ENCODE measurements at regions not wholly inside any gene's neighbourhood (a gene's known extent, or its start where the extent isn't known, plus 50 kb on each side); places are given as distances from the start of the nearest gene placed in this dataset.

GRCh38 chr2:134072341-134072740 lies 181.5 kb upstream of the MGAT5 start:
- peaks cover 4% of the 10 kb centered on the region for H3K4me1 ChIP-seq (ENCODE audit: control insufficient read depth, insufficient read depth, low read length)
- H3K36me3 ChIP-seq (ENCODE audit: control insufficient read depth in 2 of 2, insufficient read depth in 2 of 2, low read length in 2 of 2) = no peaks in the 10 kb centered on the region
- H3K9ac ChIP-seq (ENCODE audit: low read length in 2 of 2) = no peak overlapping the region
- H3K27ac ChIP-seq (ENCODE audit: low read length) = no peak overlapping the region
- no peak overlapping the region for H3K4me3 ChIP-seq (ENCODE audit: low read length in 2 of 2)
- H3K9me3 ChIP-seq (ENCODE audit: control insufficient read depth in 2 of 2, low read length in 2 of 2) = no peaks in the 10 kb centered on the region
- no peaks in the 10 kb centered on the region for H3K27me3 ChIP-seq (ENCODE audit: control insufficient read depth in 1 of 2, insufficient read depth in 2 of 2, low read length in 2 of 2)

GRCh38 chr2:134073023-134073422 lies 180.8 kb upstream of the MGAT5 start:
- Histone ChIP-seq H3K9ac (ENCODE audit: low read length in 2 of 2) (no peak overlapping the region), H3K27me3 (ENCODE audit: control insufficient read depth in 1 of 2, insufficient read depth in 2 of 2, low read length in 2 of 2) (no peaks in the 10 kb centered on the region), H3K4me3 (ENCODE audit: low read length in 2 of 2) (no peak overlapping the region), H3K27ac (ENCODE audit: low read length) (no peak overlapping the region), H3K4me1 (ENCODE audit: control insufficient read depth, insufficient read depth, low read length) (peaks cover 6% of the 10 kb centered on the region), H3K9me3 (ENCODE audit: control insufficient read depth in 2 of 2, low read length in 2 of 2) (no peaks in the 10 kb centered on the region), H3K36me3 (ENCODE audit: control insufficient read depth in 2 of 2, insufficient read depth in 2 of 2, low read length in 2 of 2) (no peaks in the 10 kb centered on the region)

GRCh38 chr2:134074619-134075018 lies 179.3 kb upstream of the MGAT5 start:
- H3K27ac ChIP-seq (ENCODE audit: low read length) = no peak overlapping the region

DNA sequence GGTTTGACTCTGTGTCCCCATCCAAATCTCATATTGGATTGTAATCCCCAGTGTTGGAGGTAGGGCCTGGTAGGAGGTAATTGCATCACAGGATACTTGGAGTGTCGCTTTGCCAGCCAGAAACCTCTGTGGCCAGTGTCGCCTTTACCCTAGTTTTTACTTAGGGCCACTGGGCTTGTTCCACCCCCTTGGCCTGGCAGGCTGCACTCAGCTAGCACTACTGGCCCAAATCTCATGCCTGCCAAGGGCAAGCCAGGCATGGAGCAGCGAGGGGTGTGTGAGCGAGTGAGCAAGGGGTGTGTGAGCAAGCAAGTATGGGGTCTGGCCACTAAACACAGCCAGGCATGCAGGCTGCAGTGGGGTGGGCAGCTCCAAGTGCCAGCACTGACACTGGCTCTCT lies 178.7 kb upstream of the MGAT5 start:
- no peaks in the 10 kb centered on the region for H3K9me3 ChIP-seq (ENCODE audit: control insufficient read depth in 2 of 2, low read length in 2 of 2)
- no peak overlapping the region for H3K4me3 ChIP-seq (ENCODE audit: low read length in 2 of 2)
- no peak overlapping the region for H3K9ac ChIP-seq (ENCODE audit: low read length in 2 of 2)
- no peaks in the 10 kb centered on the region for H3K36me3 ChIP-seq (ENCODE audit: control insufficient read depth in 2 of 2, insufficient read depth in 2 of 2, low read length in 2 of 2)
- peaks cover 8% of the 10 kb centered on the region for H3K4me1 ChIP-seq (ENCODE audit: control insufficient read depth, insufficient read depth, low read length)
- H3K27ac ChIP-seq (ENCODE audit: low read length) = no peak overlapping the region
- H3K27me3 ChIP-seq (ENCODE audit: control insufficient read depth in 1 of 2, insufficient read depth in 2 of 2, low read length in 2 of 2) = no peaks in the 10 kb centered on the region

More at GRCh38 chr2:134074619-134075018, 179.3 kb upstream of the MGAT5 start:
- Histone ChIP-seq H3K9ac (ENCODE audit: low read length in 2 of 2) (no peak overlapping the region), H3K9me3 (ENCODE audit: control insufficient read depth in 2 of 2, low read length in 2 of 2) (no peaks in the 10 kb centered on the region), H3K4me3 (ENCODE audit: low read length in 2 of 2) (no peak overlapping the region), H3K36me3 (ENCODE audit: control insufficient read depth in 2 of 2, insufficient read depth in 2 of 2, low read length in 2 of 2) (no peaks in the 10 kb centered on the region), H3K27me3 (ENCODE audit: control insufficient read depth in 1 of 2, insufficient read depth in 2 of 2, low read length in 2 of 2) (no peaks in the 10 kb centered on the region), H3K4me1 (ENCODE audit: control insufficient read depth, insufficient read depth, low read length) (peaks cover 6% of the 10 kb centered on the region)

DNA sequence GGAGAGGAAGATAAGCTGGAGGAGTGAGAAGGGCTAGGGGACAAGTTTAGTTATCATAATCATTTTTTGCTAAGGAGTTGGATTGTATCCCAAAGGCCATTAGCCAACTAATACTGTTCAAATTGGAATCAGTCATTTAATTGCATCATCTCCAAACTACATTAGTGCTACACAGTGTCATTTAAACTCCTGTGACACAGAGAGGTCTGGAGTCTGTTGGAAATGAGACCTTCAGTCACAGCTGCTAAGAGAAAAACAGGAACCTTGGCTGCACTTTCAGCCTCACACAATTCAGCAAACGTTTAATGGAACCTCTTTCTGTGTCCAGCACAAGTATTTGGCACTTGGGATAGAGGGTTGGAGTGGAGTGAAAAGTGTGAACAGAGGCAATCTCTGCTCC lies 175.5 kb upstream of the MGAT5 start:
- H3K9ac ChIP-seq (ENCODE audit: low read length in 2 of 2) = no peak overlapping the region
- H3K4me3 ChIP-seq (ENCODE audit: low read length in 2 of 2) = no peak overlapping the region
- peaks cover 5% of the 10 kb centered on the region for H3K4me1 ChIP-seq (ENCODE audit: control insufficient read depth, insufficient read depth, low read length)
- H3K27me3 ChIP-seq (ENCODE audit: control insufficient read depth in 1 of 2, insufficient read depth in 2 of 2, low read length in 2 of 2) = no peaks in the 10 kb centered on the region
- no peak overlapping the region for H3K27ac ChIP-seq (ENCODE audit: low read length)
- H3K36me3 ChIP-seq (ENCODE audit: control insufficient read depth in 2 of 2, insufficient read depth in 2 of 2, low read length in 2 of 2) = no peaks in the 10 kb centered on the region
- H3K9me3 ChIP-seq (ENCODE audit: control insufficient read depth in 2 of 2, low read length in 2 of 2) = no peaks in the 10 kb centered on the region

DNA sequence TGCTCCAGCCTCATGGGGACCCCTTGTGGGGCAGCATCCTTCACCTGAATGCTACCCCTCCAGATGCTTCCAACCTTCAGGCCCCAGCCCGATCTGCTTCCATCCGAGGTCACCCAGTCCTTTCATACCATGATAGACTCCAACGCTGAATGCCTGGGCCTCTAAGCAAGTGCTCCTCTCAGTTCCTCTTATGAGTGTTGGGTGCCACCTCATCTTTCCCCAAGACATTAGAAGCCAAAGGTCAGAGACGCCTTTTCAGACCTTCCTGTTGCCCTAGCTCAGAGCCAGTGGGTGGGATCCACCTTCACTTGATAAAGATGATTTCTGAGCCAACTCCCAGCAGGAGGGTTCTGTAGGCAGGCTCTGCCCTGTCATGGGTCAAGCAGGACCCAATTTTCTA lies 174.5 kb upstream of the MGAT5 start:
- Histone ChIP-seq H3K9ac (ENCODE audit: low read length in 2 of 2) (no peak overlapping the region), H3K9me3 (ENCODE audit: control insufficient read depth in 2 of 2, low read length in 2 of 2) (no peaks in the 10 kb centered on the region), H3K4me3 (ENCODE audit: low read length in 2 of 2) (no peak overlapping the region), H3K27me3 (ENCODE audit: control insufficient read depth in 1 of 2, insufficient read depth in 2 of 2, low read length in 2 of 2) (no peaks in the 10 kb centered on the region), H3K36me3 (ENCODE audit: control insufficient read depth in 2 of 2, insufficient read depth in 2 of 2, low read length in 2 of 2) (no peaks in the 10 kb centered on the region), H3K27ac (ENCODE audit: low read length) (no peak overlapping the region), H3K4me1 (ENCODE audit: control insufficient read depth, insufficient read depth, low read length) (peaks cover 7% of the 10 kb centered on the region)

DNA sequence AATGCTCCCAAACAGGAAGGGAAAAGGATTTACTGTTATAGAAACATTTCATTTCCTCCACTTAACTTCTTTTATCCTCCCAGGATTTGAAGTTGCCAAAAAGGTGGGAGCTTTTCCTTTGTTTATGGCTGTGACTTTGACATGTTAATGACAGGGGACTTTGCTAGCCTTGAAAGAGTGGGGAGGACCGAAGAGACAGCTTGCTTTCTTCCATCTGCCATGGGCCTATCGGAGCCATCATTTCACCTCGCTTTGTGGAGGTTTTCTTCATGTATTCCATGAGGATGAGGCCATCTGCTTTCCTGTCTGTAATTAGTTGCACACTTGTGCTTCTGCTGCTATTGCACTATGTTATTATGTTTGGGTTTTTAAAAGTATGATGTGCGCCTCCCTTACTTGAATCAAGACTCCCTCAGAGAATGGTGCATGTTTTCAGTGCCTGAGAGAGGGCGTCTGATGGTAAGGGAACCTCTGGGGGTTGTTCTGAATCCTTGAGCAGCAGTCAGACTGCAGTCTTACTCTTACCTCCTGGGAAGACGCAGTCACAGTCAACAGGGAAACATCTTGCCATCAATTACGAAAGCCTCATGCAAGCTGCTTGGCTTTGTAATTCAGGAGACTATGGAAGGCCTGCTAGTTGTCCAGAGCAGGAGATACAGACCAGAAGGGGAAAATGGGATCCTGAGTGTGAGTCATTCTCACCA lies 173.3 kb upstream of the MGAT5 start:
- no peak overlapping the region for H3K4me3 ChIP-seq (ENCODE audit: low read length in 2 of 2)

DNA sequence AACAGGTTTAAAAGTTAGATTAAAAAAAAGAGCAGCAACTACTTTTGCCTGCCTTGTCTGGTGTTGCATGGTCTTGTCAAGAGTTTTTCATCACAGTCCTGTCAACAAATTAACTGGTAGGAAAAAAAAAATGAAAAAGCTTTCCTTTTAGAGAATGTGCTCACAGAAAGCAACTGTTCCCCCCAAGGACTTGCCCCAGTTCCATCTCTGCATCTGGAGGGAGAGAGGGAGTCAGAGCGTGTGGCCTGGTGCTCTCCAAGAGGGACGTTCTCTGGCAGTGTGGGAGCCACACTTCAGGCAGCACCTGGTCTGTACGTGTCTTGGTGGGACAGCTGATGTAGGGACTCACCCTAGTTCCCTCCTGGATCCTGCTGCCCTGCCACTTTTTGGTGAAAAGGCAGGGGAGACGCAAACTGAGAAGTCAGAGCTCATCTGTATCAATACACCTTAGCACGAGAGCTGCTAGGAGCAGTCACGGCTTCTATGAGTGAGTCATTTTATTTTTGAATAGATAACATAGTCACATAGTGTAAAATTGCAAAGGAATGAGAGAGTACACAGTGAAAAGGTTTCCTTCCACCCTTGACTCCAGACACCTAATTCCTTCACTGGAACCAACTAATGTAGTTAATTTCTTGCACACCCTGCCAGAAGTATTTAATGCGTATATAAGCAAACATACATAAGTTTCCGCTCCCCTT lies 172.5 kb upstream of the MGAT5 start:
- H3K9ac ChIP-seq (ENCODE audit: low read length in 2 of 2) = no peak overlapping the region
- no peak overlapping the region for H3K4me3 ChIP-seq (ENCODE audit: low read length in 2 of 2)
- no peak overlapping the region for H3K27ac ChIP-seq (ENCODE audit: low read length)
- H3K9me3 ChIP-seq (ENCODE audit: control insufficient read depth in 2 of 2, low read length in 2 of 2) = no peaks in the 10 kb centered on the region
- peaks cover 7% of the 10 kb centered on the region for H3K4me1 ChIP-seq (ENCODE audit: control insufficient read depth, insufficient read depth, low read length)
- no peaks in the 10 kb centered on the region for H3K27me3 ChIP-seq (ENCODE audit: control insufficient read depth in 1 of 2, insufficient read depth in 2 of 2, low read length in 2 of 2)
- H3K36me3 ChIP-seq (ENCODE audit: control insufficient read depth in 2 of 2, insufficient read depth in 2 of 2, low read length in 2 of 2) = no peaks in the 10 kb centered on the region

More for the DNA sequence above, 173.3 kb upstream of the MGAT5 start:
- no peaks in the 10 kb centered on the region for H3K36me3 ChIP-seq (ENCODE audit: control insufficient read depth in 2 of 2, insufficient read depth in 2 of 2, low read length in 2 of 2)
- no peak overlapping the region for H3K9ac ChIP-seq (ENCODE audit: low read length in 2 of 2)
- H3K27me3 ChIP-seq (ENCODE audit: control insufficient read depth in 1 of 2, insufficient read depth in 2 of 2, low read length in 2 of 2) = no peaks in the 10 kb centered on the region
- no peak overlapping the region for H3K27ac ChIP-seq (ENCODE audit: low read length)
- peaks cover 7% of the 10 kb centered on the region for H3K4me1 ChIP-seq (ENCODE audit: control insufficient read depth, insufficient read depth, low read length)
- H3K9me3 ChIP-seq (ENCODE audit: control insufficient read depth in 2 of 2, low read length in 2 of 2) = no peaks in the 10 kb centered on the region

DNA sequence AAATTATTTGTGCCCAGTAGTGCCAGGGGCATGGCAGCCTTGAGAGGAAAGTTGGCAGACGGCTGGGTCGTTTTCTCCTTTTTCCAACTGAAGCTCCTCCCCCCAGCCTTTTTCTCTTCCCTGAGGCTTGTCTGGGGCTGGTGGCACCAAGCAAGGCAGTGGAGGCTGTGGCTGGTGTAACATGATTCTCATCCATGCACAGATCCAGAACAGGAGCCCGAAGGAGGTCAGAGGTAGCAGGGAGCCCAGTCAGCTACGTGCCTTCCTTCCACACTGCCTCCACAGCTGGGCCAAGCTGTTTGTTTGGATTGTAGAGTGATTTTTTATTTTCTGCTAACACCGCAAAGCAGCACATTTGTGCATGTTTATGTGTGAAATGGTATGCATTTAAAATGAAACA lies 170.3 kb upstream of the MGAT5 start:
- H3K27me3 ChIP-seq (ENCODE audit: control insufficient read depth in 1 of 2, insufficient read depth in 2 of 2, low read length in 2 of 2) = no peaks in the 10 kb centered on the region
- H3K36me3 ChIP-seq (ENCODE audit: control insufficient read depth in 2 of 2, insufficient read depth in 2 of 2, low read length in 2 of 2) = no peaks in the 10 kb centered on the region
- no peak overlapping the region for H3K4me3 ChIP-seq (ENCODE audit: low read length in 2 of 2)
- no peak overlapping the region for H3K9ac ChIP-seq (ENCODE audit: low read length in 2 of 2)
- peaks cover 5% of the 10 kb centered on the region for H3K4me1 ChIP-seq (ENCODE audit: control insufficient read depth, insufficient read depth, low read length)
- H3K27ac ChIP-seq (ENCODE audit: low read length) = no peak overlapping the region
- no peaks in the 10 kb centered on the region for H3K9me3 ChIP-seq (ENCODE audit: control insufficient read depth in 2 of 2, low read length in 2 of 2)

DNA sequence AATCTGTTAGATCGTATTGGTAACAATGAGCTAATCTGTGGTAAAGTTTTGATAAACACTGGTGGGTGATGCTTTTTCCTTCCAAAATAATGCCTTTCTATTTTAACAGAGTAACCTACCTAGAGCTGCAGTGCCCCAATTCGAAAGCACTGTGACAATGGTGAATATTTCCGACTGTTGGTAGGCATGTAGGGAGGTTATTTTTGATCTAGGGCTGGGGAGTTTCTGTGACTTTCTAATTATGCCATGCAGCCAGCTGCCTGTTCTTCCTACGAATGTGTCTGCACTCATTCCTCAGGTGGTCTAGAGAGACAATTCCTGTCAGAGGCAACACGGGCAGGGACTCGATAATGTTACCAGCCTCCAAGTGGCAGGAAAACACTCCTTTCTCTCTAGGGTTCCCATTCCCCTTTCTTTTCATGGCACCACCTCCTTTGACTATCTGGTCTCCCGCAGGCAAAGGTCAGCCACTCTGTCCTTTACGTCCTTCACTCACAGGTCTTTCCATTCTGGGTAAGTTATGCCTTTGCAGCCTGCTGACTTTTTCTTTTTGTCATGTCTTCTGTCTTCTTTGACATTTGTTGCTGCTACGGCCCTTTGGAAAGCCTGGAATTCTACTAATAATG lies 167.2 kb upstream of the MGAT5 start:
- Histone ChIP-seq H3K27me3 (ENCODE audit: control insufficient read depth in 1 of 2, insufficient read depth in 2 of 2, low read length in 2 of 2) (peaks cover 0 to 2% of the 10 kb centered on the region in 2 donors), H3K9me3 (ENCODE audit: control insufficient read depth in 2 of 2, low read length in 2 of 2) (no peaks in the 10 kb centered on the region), H3K4me1 (ENCODE audit: control insufficient read depth, insufficient read depth, low read length) (peaks cover 2% of the 10 kb centered on the region), H3K9ac (ENCODE audit: low read length in 2 of 2) (no peak overlapping the region), H3K4me3 (ENCODE audit: low read length in 2 of 2) (no peak overlapping the region), H3K36me3 (ENCODE audit: control insufficient read depth in 2 of 2, insufficient read depth in 2 of 2, low read length in 2 of 2) (no peaks in the 10 kb centered on the region), H3K27ac (ENCODE audit: low read length) (no peak overlapping the region)
